ENCODE measurements at regions not wholly inside any gene's neighbourhood (a gene's known extent, or its start where the extent isn't known, plus 50 kb on each side); places are given as distances from the start of the nearest gene placed in this dataset.

DNA sequence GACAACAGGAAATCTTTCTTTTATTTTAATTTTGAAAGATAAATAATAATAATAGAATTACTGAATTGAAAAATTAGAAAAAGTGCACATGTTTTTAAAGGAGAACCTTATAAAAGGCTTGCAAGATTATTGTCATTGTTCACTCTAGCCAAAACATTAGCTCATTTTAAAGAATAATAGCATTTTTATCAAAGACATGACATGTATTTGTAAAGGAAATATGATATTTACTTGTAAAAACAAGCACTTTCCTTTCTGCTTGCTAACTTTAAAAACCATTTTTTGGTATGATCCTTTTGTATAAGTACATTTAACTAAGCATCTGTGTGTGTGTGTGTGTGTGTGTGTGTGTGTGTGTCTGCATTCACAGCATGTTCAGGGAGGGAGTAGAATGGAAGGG lies 156.3 kb upstream of the C1orf87 start:
- no peak overlapping the region for H3K9ac ChIP-seq (ENCODE audit: extremely low read depth, low read length, poor library complexity, severe bottlenecking)
- no peaks in the 10 kb centered on the region for H3K9me3 ChIP-seq (ENCODE audit: control insufficient read depth, low read length)
- Mint-ChIP-seq H3K4me1 (no peaks in the 10 kb centered on the region), H3K27me3 (ENCODE audit: insufficient read depth) (no peaks in the 10 kb centered on the region), H3K36me3 (ENCODE audit: low read depth) (no peaks in the 10 kb centered on the region), H3K4me3 (no peak overlapping the region), H3K27ac (no peak overlapping the region), H3K9me3 (no peaks in the 10 kb centered on the region)
- no peaks in the 10 kb centered on the region for H3K36me3 ChIP-seq (ENCODE audit: control insufficient read depth, insufficient read depth, low read length)
- H3K4me1 ChIP-seq (ENCODE audit: control insufficient read depth, insufficient read depth, low read length) = no peaks in the 10 kb centered on the region
- no peak overlapping the region for H3K27ac ChIP-seq (ENCODE audit: low read depth, low read length)
- no peaks in the 10 kb centered on the region for H3K27me3 ChIP-seq (ENCODE audit: control insufficient read depth, insufficient read depth, low read length, poor library complexity, severe bottlenecking)
- DNase-seq = no peak
- no peak overlapping the region for H3K4me3 ChIP-seq (ENCODE audit: low read length)
- TF ChIP-seq, protein P1, sequence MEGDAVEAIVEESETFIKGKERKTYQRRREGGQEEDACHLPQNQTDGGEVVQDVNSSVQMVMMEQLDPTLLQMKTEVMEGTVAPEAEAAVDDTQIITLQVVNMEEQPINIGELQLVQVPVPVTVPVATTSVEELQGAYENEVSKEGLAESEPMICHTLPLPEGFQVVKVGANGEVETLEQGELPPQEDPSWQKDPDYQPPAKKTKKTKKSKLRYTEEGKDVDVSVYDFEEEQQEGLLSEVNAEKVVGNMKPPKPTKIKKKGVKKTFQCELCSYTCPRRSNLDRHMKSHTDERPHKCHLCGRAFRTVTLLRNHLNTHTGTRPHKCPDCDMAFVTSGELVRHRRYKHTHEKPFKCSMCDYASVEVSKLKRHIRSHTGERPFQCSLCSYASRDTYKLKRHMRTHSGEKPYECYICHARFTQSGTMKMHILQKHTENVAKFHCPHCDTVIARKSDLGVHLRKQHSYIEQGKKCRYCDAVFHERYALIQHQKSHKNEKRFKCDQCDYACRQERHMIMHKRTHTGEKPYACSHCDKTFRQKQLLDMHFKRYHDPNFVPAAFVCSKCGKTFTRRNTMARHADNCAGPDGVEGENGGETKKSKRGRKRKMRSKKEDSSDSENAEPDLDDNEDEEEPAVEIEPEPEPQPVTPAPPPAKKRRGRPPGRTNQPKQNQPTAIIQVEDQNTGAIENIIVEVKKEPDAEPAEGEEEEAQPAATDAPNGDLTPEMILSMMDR (conservative IDR thresholded peaks at IDR 0.05) = no peak

DNA sequence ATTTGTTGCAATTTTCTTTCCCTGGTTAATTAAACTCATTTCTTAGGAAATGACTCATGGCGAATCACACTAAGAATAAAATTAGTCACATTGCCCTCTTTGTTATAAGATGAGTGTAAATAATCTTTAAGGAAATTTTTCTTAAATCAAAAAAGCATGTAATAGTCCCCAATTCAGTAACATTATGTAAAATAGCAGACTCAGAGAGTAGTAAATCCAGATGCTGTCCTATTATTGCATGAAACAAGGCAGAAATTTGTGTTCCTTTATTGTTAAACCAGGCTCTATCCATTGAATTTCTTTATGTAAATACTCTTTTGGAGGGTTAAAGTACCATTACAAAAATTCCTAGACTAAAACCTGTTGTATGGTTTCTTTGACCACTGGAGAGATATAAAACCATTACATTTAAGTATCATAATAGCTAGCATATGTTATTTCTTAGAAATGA lies 154.5 kb upstream of the C1orf87 start:
- H3K4me3 ChIP-seq (ENCODE audit: low read length) = no peak overlapping the region
- no peak overlapping the region for H3K27ac Mint-ChIP-seq
- no peak overlapping the region for H3K27ac ChIP-seq (ENCODE audit: low read depth, low read length)
- H3K4me1 ChIP-seq (ENCODE audit: control insufficient read depth, insufficient read depth, low read length) = no peaks in the 10 kb centered on the region
- no peaks in the 10 kb centered on the region for H3K9me3 Mint-ChIP-seq
- DNase-seq = no peak
- H3K36me3 Mint-ChIP-seq (ENCODE audit: low read depth) = no peaks in the 10 kb centered on the region
- H3K27me3 ChIP-seq (ENCODE audit: control insufficient read depth, insufficient read depth, low read length, poor library complexity, severe bottlenecking) = no peaks in the 10 kb centered on the region
- H3K27me3 Mint-ChIP-seq (ENCODE audit: insufficient read depth) = no peaks in the 10 kb centered on the region
- H3K9me3 ChIP-seq (ENCODE audit: control insufficient read depth, low read length) = no peaks in the 10 kb centered on the region
- 80% methylated on average over 1 of the region's 1 CpG; no CpG with 5 or more reads in 1 of the 2 experiments for WGBS, 2 experiments (ENCODE audit: insufficient coverage in 1 of 2, insufficient read length in 1 of 2)
- H3K36me3 ChIP-seq (ENCODE audit: control insufficient read depth, insufficient read depth, low read length) = no peaks in the 10 kb centered on the region
- no peak overlapping the region for H3K9ac ChIP-seq (ENCODE audit: extremely low read depth, low read length, poor library complexity, severe bottlenecking)
- TF ChIP-seq, protein P1 (conservative IDR thresholded peaks at IDR 0.05) = no peak
- H3K4me1 Mint-ChIP-seq = no peaks in the 10 kb centered on the region
- H3K4me3 Mint-ChIP-seq = no peak overlapping the region

DNA sequence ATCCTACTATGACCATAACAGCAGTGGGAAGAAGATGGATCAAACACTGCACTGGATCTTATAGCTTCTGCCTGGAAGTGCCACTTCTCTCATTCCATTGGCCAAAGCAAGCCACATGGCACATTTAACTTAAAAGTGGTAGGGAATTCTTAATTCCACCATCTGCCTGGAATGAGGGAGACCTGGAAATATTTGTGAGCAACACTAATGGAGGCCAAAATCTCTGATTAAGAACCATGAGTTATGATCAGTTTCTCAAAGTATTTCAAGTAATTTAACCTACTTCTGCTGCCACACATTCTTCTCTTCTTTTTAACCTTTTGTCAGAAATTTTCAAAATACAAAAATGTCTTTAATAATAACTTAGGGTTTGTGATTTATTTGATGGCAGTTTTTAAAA lies 154.0 kb upstream of the C1orf87 start:
- Mint-ChIP-seq H3K27ac (no peak overlapping the region), H3K27me3 (ENCODE audit: insufficient read depth) (no peaks in the 10 kb centered on the region), H3K4me1 (no peaks in the 10 kb centered on the region), H3K9me3 (no peaks in the 10 kb centered on the region), H3K36me3 (ENCODE audit: low read depth) (no peaks in the 10 kb centered on the region), H3K4me3 (no peak overlapping the region)
- Histone ChIP-seq H3K27ac (ENCODE audit: low read depth, low read length) (no peak overlapping the region), H3K9me3 (ENCODE audit: control insufficient read depth, low read length) (no peaks in the 10 kb centered on the region), H3K4me1 (ENCODE audit: control insufficient read depth, insufficient read depth, low read length) (no peaks in the 10 kb centered on the region), H3K36me3 (ENCODE audit: control insufficient read depth, insufficient read depth, low read length) (no peaks in the 10 kb centered on the region), H3K9ac (ENCODE audit: extremely low read depth, low read length, poor library complexity, severe bottlenecking) (no peak overlapping the region), H3K4me3 (ENCODE audit: low read length) (no peak overlapping the region), H3K27me3 (ENCODE audit: control insufficient read depth, insufficient read depth, low read length, poor library complexity, severe bottlenecking) (no peaks in the 10 kb centered on the region)
- TF ChIP-seq, protein P1 (conservative IDR thresholded peaks at IDR 0.05) = no peak
- DNase-seq = no peak
